Hippocampal formation (tissue), 2 donors: ENCODE measurements at regions not wholly inside any gene's neighbourhood (a gene's known extent, or its start where the extent isn't known, plus 50 kb on each side); places are given as distances from the start of the nearest gene placed in this dataset.
"Not testable (repeated sequence)": the region's sequence is repeated elsewhere in the genome, so short reads cannot be mapped to it uniquely, and the experiment has no call there.

Experiments
- DNase-seq, 2 donors: peaks; one replicate each; lab custom pipeline; 2025; lab: John Stamatoyannopoulos, UW

GRCh38 chr11:82056450-82056849, 677.2 kb downstream of the FAM181B start:
- DNase-seq, result no peak

GRCh38 chr11:82049199-82049598, 684.5 kb downstream of the FAM181B start:
- no peak for DNase-seq

GRCh38 chr11:82047200-82047599, 686.5 kb downstream of the FAM181B start:
- DNase-seq, result no peak

- peak in 1 of 2 donors; percentile 41 for DNase-seq
These were observed 686.9 kb downstream of the FAM181B start for GRCh38 chr11:82046778-82047177.

GRCh38 chr11:82045748-82046457, 687.8 kb downstream of the FAM181B start:
- DNase-seq, result no peak

- no peak for DNase-seq
These were observed 690.3 kb downstream of the FAM181B start for GRCh38 chr11:82043316-82043715.

- no peak for DNase-seq
These were observed 691.9 kb downstream of the FAM181B start for GRCh38 chr11:82041764-82042163.

- no peak for DNase-seq
These were observed 695.5 kb downstream of the FAM181B start for GRCh38 chr11:82038154-82038553.

GRCh38 chr11:82034527-82034926, 699.1 kb downstream of the FAM181B start:
- no peak for DNase-seq

- DNase-seq, result not testable (repeated sequence)
These were observed 706.3 kb downstream of the FAM181B start for GRCh38 chr11:82027335-82027734.

- no peak for DNase-seq
These were observed 708.9 kb downstream of the FAM181B start for GRCh38 chr11:82024760-82025159.

GRCh38 chr11:82012276-82012675, 721.4 kb downstream of the FAM181B start:
- DNase-seq, result no peak

GRCh38 chr11:82009133-82009532, 724.5 kb downstream of the FAM181B start:
- DNase-seq, result no peak

GRCh38 chr11:82007521-82007920, 726.1 kb downstream of the FAM181B start:
- no peak for DNase-seq

GRCh38 chr11:82004537-82005213, 729.0 kb downstream of the FAM181B start:
- DNase-seq, result no peak

- DNase-seq, result no peak
These were observed 729.8 kb downstream of the FAM181B start for GRCh38 chr11:82003671-82004515.

- DNase-seq, result no peak
These were observed 730.6 kb downstream of the FAM181B start for GRCh38 chr11:82003024-82003423.

- DNase-seq, result no peak
These were observed 737.8 kb downstream of the FAM181B start for GRCh38 chr11:81995889-81996288.

GRCh38 chr11:81993755-81994154, 739.9 kb downstream of the FAM181B start:
- no peak for DNase-seq

GRCh38 chr11:81990659-81991443, 742.8 kb downstream of the FAM181B start:
- no peak for DNase-seq

- DNase-seq, result no peak
These were observed 744.6 kb downstream of the FAM181B start for GRCh38 chr11:81989093-81989492.
